Liver (tissue), 8 donors: ENCODE measurements at regions not wholly inside any gene's neighbourhood (a gene's known extent, or its start where the extent isn't known, plus 50 kb on each side); places are given as distances from the start of the nearest gene placed in this dataset.

ENCODE experiments used
- DNase-seq: peaks from one replicate; pipeline ENCODE4 v3.0.0-alpha.2; 2017; ENCODE audit warnings: low spot score
- H3K27ac ChIP-seq, 2 donors: one replicate each; pipeline ENCODE4 v1.7.0; 2013; ENCODE audit warnings: inconsistent platforms in 2 of 2, low read length in 2 of 2, control low read depth in 1 of 2, low read depth in 1 of 2, mild to moderate bottlenecking in 1 of 2
- H3K27me3 ChIP-seq, 4 donors: one replicate each; pipeline versions ENCODE4 v1.6.1 to v1.7.0; 2013; ENCODE audit warnings: low read length in 3 of 4, inconsistent platforms in 1 of 4, mild to moderate bottlenecking in 1 of 4, moderate library complexity in 1 of 4; ENCODE audit not compliant: control insufficient read depth in 4 of 4, insufficient read depth in 4 of 4
- H3K36me3 ChIP-seq, 4 donors: one replicate each; pipeline versions ENCODE4 v1.6.1 to v1.7.0; 2013; ENCODE audit warnings: low read length in 3 of 4, mild to moderate bottlenecking in 3 of 4, low read depth in 1 of 4, moderate library complexity in 1 of 4; ENCODE audit not compliant: control insufficient read depth in 4 of 4, insufficient read depth in 3 of 4
- H3K4me1 ChIP-seq, 4 donors: one replicate each; pipeline versions ENCODE4 v1.6.1 to v1.7.0; 2013; ENCODE audit warnings: low read length in 3 of 4, mild to moderate bottlenecking in 3 of 4, moderate library complexity in 1 of 4; ENCODE audit not compliant: control insufficient read depth in 4 of 4, insufficient read depth in 4 of 4
- H3K4me3 ChIP-seq, 3 donors: one replicate each; pipeline versions ENCODE4 v1.6.1 to v1.7.0; 2013; ENCODE audit warnings: low read length in 3 of 3, control low read depth in 1 of 3, low read depth in 1 of 3, mild to moderate bottlenecking in 1 of 3
- H3K9ac ChIP-seq, 2 donors: one replicate each; pipeline ENCODE4 v1.7.0; 2013; ENCODE audit warnings: low read length in 2 of 2, mild to moderate bottlenecking in 2 of 2, moderate library complexity in 2 of 2, control low read depth in 1 of 2, low read depth in 1 of 2
- H3K9me3 ChIP-seq, 4 donors: one replicate each; pipeline versions ENCODE4 v1.6.1 to v1.7.0; 2013; ENCODE audit warnings: low read length in 3 of 4; ENCODE audit not compliant: control insufficient read depth in 4 of 4
- ATF3 ChIP-seq: IDR thresholded peaks from 2 replicates; pipeline ENCODE4 v1.6.1; 2016; ENCODE audit warnings: antibody characterized with exemption
- EGR1 ChIP-seq, 2 donors: IDR thresholded peaks; 2 replicates each; pipeline ENCODE4 v1.6.1; 2016 to 2018; ENCODE audit warnings: antibody characterized with exemption in 2 of 2, low read depth in 2 of 2
- FOXA1 ChIP-seq: IDR thresholded peaks from 2 replicates; pipeline ENCODE4 v1.6.1; 2016; ENCODE audit warnings: antibody characterized with exemption
- FOXA2 ChIP-seq: IDR thresholded peaks from 2 replicates; pipeline ENCODE4 v1.6.1; 2016; ENCODE audit warnings: antibody characterized with exemption
- GABPA ChIP-seq, 2 donors: IDR thresholded peaks in 1 of 2; conservative IDR thresholded peaks in 1 of 2; 2 replicates each; pipeline ENCODE4 v1.6.1; 2016; ENCODE audit warnings: antibody characterized with exemption in 2 of 2, mild to moderate bottlenecking in 1 of 2, moderate library complexity in 1 of 2
- HNF4A ChIP-seq, 2 donors: conservative IDR thresholded peaks; 2 replicates each; pipeline ENCODE4 v1.6.1; 2016; ENCODE audit warnings: antibody characterized with exemption in 2 of 2, mild to moderate bottlenecking in 2 of 2
- HNF4G ChIP-seq: IDR thresholded peaks from 2 replicates; pipeline ENCODE4 v1.6.1; 2016; ENCODE audit warnings: antibody characterized with exemption
- JUND ChIP-seq, 2 donors: IDR thresholded peaks; 2 replicates each; pipeline ENCODE4 v1.6.1; 2016; ENCODE audit warnings: antibody characterized with exemption in 2 of 2
- NR2F2 ChIP-seq: IDR thresholded peaks from 2 replicates; pipeline ENCODE4 v1.6.1; 2016; ENCODE audit warnings: antibody characterized with exemption
- RAD21 ChIP-seq, 2 donors: IDR thresholded peaks; 2 replicates each; pipeline ENCODE4 v1.6.1; 2016; ENCODE audit warnings: antibody characterized with exemption in 2 of 2, mild to moderate bottlenecking in 2 of 2
- REST ChIP-seq: IDR thresholded peaks from 2 replicates; pipeline ENCODE4 v1.6.1; 2016; ENCODE audit warnings: antibody characterized with exemption, mild to moderate bottlenecking
- RXRA ChIP-seq, 2 donors: IDR thresholded peaks; 2 replicates each; pipeline ENCODE4 v1.6.1; 2017 to 2018; ENCODE audit warnings: antibody characterized with exemption in 2 of 2, mild to moderate bottlenecking in 1 of 2
- TAF1 ChIP-seq: conservative IDR thresholded peaks from 2 replicates; pipeline ENCODE4 v1.6.1; 2016; ENCODE audit warnings: antibody characterized with exemption, mild to moderate bottlenecking
- YY1 ChIP-seq: IDR thresholded peaks from 2 replicates; pipeline ENCODE4 v1.6.1; 2016; ENCODE audit warnings: antibody characterized with exemption, mild to moderate bottlenecking
- WGBS: extraction: QIAGEN DNeasy Blood & Tissue Kit; methylation state at CpG from one replicate; pipeline ENCODE4 v1.1.7; 2013; 5-methylcytosine and 5-hydroxymethylcytosine counted together
- TF ChIP-seq, protein P1 (sequence below): fragments of 150-350 bp; IDR thresholded peaks from 2 replicates; pipeline ENCODE4 v1.5.1; 2017; ENCODE audit warnings: improper control_type of control experiment, low read depth, low read length; ENCODE audit not compliant: missing input control
- TF ChIP-seq, protein P2 (sequence below): IDR thresholded peaks from 2 replicates; pipeline ENCODE4 v1.6.1; 2016; ENCODE audit warnings: antibody characterized with exemption
- donor health status: healthy.
- donor health status: healthy.
- donor health status: healthy.
- donor health status: healthy.
- donor health status: healthy.

DNA sequence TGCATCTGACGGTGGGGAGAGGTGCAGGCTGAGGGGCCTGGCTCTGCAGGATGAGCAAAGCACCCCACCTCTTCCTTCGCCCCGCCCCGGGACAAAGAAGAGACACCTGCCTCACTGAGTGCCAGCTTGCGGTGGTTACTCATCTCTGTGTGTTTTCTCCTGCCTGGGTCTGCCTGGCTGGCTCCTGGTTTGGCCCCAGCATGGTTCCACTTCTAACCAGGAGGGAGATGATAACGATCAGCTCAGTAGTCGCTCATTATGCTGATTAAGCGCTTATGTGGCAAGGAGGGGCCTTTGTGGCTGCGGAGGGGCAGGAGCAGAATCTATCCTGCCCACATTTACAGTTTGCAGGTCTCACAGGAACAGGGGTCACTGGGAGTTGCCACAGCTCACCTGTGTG lies 68.7 kb upstream of the EDAR start:
- Histone ChIP-seq H3K27ac (no peak overlapping the region), H3K4me3 (no peak overlapping the region), H3K9ac (no peak overlapping the region), H3K36me3 (no peaks in the 10 kb centered on the region), H3K9me3 (no peaks in the 10 kb centered on the region), H3K4me1 (peaks cover 0 to 6% (median 5%) of the 10 kb centered on the region in 4 donors), H3K27me3 (no peaks in the 10 kb centered on the region)
- WGBS, result 95% methylated on average over 9 of the region's 9 CpGs
- DNase-seq, result no peak
- TF ChIP-seq EGR1 (IDR thresholded peaks at IDR 0.05; ENCODE audit: low read depth in 2 of 2), result no peak
- TF ChIP-seq, protein P1, sequence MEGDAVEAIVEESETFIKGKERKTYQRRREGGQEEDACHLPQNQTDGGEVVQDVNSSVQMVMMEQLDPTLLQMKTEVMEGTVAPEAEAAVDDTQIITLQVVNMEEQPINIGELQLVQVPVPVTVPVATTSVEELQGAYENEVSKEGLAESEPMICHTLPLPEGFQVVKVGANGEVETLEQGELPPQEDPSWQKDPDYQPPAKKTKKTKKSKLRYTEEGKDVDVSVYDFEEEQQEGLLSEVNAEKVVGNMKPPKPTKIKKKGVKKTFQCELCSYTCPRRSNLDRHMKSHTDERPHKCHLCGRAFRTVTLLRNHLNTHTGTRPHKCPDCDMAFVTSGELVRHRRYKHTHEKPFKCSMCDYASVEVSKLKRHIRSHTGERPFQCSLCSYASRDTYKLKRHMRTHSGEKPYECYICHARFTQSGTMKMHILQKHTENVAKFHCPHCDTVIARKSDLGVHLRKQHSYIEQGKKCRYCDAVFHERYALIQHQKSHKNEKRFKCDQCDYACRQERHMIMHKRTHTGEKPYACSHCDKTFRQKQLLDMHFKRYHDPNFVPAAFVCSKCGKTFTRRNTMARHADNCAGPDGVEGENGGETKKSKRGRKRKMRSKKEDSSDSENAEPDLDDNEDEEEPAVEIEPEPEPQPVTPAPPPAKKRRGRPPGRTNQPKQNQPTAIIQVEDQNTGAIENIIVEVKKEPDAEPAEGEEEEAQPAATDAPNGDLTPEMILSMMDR, result no peak
- no peak for TF ChIP-seq GABPA (IDR thresholded peaks at IDR 0.05 in 1 of 2, conservative IDR thresholded peaks at IDR 0.05 in 1 of 2)
- no peak for TF ChIP-seq HNF4A (conservative IDR thresholded peaks at IDR 0.05)
- TF ChIP-seq, protein P2, sequence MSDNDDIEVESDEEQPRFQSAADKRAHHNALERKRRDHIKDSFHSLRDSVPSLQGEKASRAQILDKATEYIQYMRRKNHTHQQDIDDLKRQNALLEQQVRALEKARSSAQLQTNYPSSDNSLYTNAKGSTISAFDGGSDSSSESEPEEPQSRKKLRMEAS, result no peak
- no peak for TF ChIP-seq FOXA1
- no peak for TF ChIP-seq ATF3
- no peak for TF ChIP-seq HNF4G
- TF ChIP-seq YY1, result no peak
- no peak for TF ChIP-seq RXRA (IDR thresholded peaks at IDR 0.05)
- no peak for TF ChIP-seq NR2F2
- no peak for TF ChIP-seq JUND (IDR thresholded peaks at IDR 0.05)

DNA sequence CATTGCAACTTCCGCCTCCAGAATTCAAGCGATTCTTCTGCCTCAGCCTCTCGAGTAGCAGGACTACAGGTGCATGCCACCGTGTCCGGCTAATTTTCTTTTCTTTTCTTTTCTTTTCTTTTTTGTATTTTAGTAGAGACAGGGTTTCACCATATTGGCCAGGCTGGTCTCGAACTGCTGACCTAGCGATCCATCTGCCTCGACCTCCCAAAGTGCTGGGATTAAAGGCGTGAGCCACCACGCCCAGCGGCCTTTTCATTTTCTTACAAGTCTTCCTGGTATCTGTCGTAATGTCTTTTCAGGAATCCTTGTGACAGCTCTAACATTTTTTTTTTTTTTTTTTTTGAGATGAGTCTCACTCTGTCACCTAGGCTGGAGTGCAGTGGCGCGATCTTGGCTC lies 66.4 kb upstream of the EDAR start:
- H3K4me3 ChIP-seq, result no peak overlapping the region
- no peaks in the 10 kb centered on the region for H3K27me3 ChIP-seq
- H3K36me3 ChIP-seq, result no peaks in the 10 kb centered on the region
- H3K4me1 ChIP-seq, result peaks cover 0 to 6% (median 5%) of the 10 kb centered on the region in 4 donors
- no peak overlapping the region for H3K9ac ChIP-seq
- no peak for DNase-seq
- H3K27ac ChIP-seq, result no peak overlapping the region
- WGBS, result 90% methylated on average over 14 of the region's 14 CpGs
- H3K9me3 ChIP-seq, result no peaks in the 10 kb centered on the region
- no peak for TF ChIP-seq REST
- TF ChIP-seq HNF4G, result no peak
- no peak for TF ChIP-seq ATF3
- TF ChIP-seq, protein P2, result no peak
- TF ChIP-seq YY1, result no peak
- no peak for TF ChIP-seq JUND (IDR thresholded peaks at IDR 0.05)
- no peak for TF ChIP-seq RXRA (IDR thresholded peaks at IDR 0.05)
- TF ChIP-seq RAD21 (IDR thresholded peaks at IDR 0.05), result no peak
- no peak for TF ChIP-seq EGR1 (IDR thresholded peaks at IDR 0.05; ENCODE audit: low read depth in 2 of 2)
- no peak for TF ChIP-seq FOXA2
- TF ChIP-seq TAF1, result no peak
